ENCODE measurements at regions not wholly inside any gene's neighbourhood (a gene's known extent, or its start where the extent isn't known, plus 50 kb on each side); places are given as distances from the start of the nearest gene placed in this dataset.

DNA sequence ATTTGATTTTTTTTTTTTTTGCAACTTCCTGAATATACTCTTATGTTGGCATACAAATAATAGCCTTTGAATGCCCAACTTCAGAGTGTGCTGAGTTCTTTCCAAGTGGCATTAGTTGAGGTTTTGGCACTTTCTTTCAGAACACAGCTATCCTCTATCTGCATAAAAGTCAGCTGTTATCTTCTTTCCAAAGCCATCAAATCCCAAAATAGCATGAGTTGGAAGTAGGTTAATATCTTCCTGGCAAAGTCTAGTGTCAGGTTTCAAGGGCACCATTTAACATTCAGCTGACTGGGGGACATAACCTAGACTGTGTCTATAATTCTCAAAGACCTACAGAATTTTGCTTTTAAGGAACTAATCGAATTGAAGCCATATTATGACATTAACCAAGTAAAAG is 223.9 kb downstream of the PLPP3 start (continued):
- TF ChIP-seq PHF8 (conservative IDR thresholded peaks at IDR 0.05; ENCODE audit: low read depth, low read length) = no peak
- no peak for TF ChIP-seq CBX8 (IDR thresholded peaks at IDR 0.05; ENCODE audit: borderline replicate concordance, low read depth, low read length)
